ENCODE measurements at regions not wholly inside any gene's neighbourhood (a gene's known extent, or its start where the extent isn't known, plus 50 kb on each side); places are given as distances from the start of the nearest gene placed in this dataset.

- no peak for ATAC-seq
- Histone ChIP-seq H3K9me3 (no peaks in the 10 kb centered on the region), H3K4me3 (no peak overlapping the region), H3K27me3 (no peaks in the 10 kb centered on the region), H3K4me1 (no peaks in the 10 kb centered on the region), H3K36me3 (replicated peaks in 1 of 2; ENCODE audit: insufficient read depth in 1 of 2, low read depth in 2 of 2) (no peaks in the 10 kb centered on the region), H3K27ac (no peak overlapping the region)
- no peak for TF ChIP-seq POLR2A (IDR thresholded peaks at IDR 0.05)
- no peak for TF ChIP-seq CTCF (IDR thresholded peaks at IDR 0.05)
- intact Hi-C loops (cut with DNase I) = no loop called here
- no peak for DNase-seq
Observed at GRCh38 chr3:181076558-181076957, 87.0 kb upstream of the DNAJC19 start.

GRCh38 chr3:181075098-181075497 is 85.6 kb upstream of the DNAJC19 start:
- H3K4me1 ChIP-seq = no peaks in the 10 kb centered on the region
- no peaks in the 10 kb centered on the region for H3K9me3 ChIP-seq
- intact Hi-C loops (cut with DNase I) = no loop called here
- no peak for DNase-seq
- H3K27ac ChIP-seq = no peak overlapping the region
- TF ChIP-seq CTCF (IDR thresholded peaks at IDR 0.05) = no peak
- no peak for TF ChIP-seq POLR2A (IDR thresholded peaks at IDR 0.05)
- 78% methylated on average over 1 of the region's 1 CpG; no CpG with 5 or more reads in 1 of the 2 donors for WGBS, 2 donors
- H3K4me3 ChIP-seq = no peak overlapping the region
- H3K27me3 ChIP-seq = no peaks in the 10 kb centered on the region
- ATAC-seq = no peak
- no peaks in the 10 kb centered on the region for H3K36me3 ChIP-seq (replicated peaks in 1 of 2; ENCODE audit: insufficient read depth in 1 of 2, low read depth in 2 of 2)

GRCh38 chr3:181066143-181067087 is 76.9 kb upstream of the DNAJC19 start:
- no peak for ATAC-seq
- intact Hi-C loops (cut with DNase I) = no loop called here
- Histone ChIP-seq H3K36me3 (replicated peaks in 1 of 2; ENCODE audit: insufficient read depth in 1 of 2, low read depth in 2 of 2) (no peaks in the 10 kb centered on the region), H3K9me3 (no peaks in the 10 kb centered on the region), H3K27me3 (no peaks in the 10 kb centered on the region), H3K4me3 (no peak overlapping the region), H3K27ac (no peak overlapping the region), H3K4me1 (no peaks in the 10 kb centered on the region)
- TF ChIP-seq CTCF (IDR thresholded peaks at IDR 0.05) (no peak), POLR2A (IDR thresholded peaks at IDR 0.05) (no peak)
- no peak for DNase-seq
- 60 to 69% methylated on average over 4 of the region's 4 CpGs for WGBS, 2 donors

- TF ChIP-seq POLR2A (IDR thresholded peaks at IDR 0.05) (no peak), CTCF (IDR thresholded peaks at IDR 0.05) (no peak)
Observed at GRCh38 chr3:181056136-181056732, 66.7 kb upstream of the DNAJC19 start.

More at GRCh38 chr3:181056136-181056732, 66.7 kb upstream of the DNAJC19 start:
- Histone ChIP-seq H3K36me3 (replicated peaks in 1 of 2; ENCODE audit: insufficient read depth in 1 of 2, low read depth in 2 of 2) (no peaks in the 10 kb centered on the region), H3K9me3 (no peaks in the 10 kb centered on the region), H3K27ac (no peak overlapping the region), H3K4me1 (no peaks in the 10 kb centered on the region), H3K4me3 (no peak overlapping the region), H3K27me3 (no peaks in the 10 kb centered on the region)
- DNase-seq (no peak), ATAC-seq (no peak)
- intact Hi-C loops (cut with DNase I) = no loop called here
- 68 to 79% methylated on average over 4 of the region's 4 CpGs for WGBS, 2 donors

All from body of pancreas (tissue), 4 donors.